ENCODE measurements at regions not wholly inside any gene's neighbourhood (a gene's known extent, or its start where the extent isn't known, plus 50 kb on each side); places are given as distances from the start of the nearest gene placed in this dataset.

- H3K27me3 ChIP-seq = no peaks in the 10 kb centered on the region
- H3K4me1 ChIP-seq = no peaks in the 10 kb centered on the region
- no peaks in the 10 kb centered on the region for H3K36me3 ChIP-seq
- DNase-seq (ENCODE audit: low spot score) = no peak
- no peak for TF ChIP-seq CTCF (IDR thresholded peaks at IDR 0.05)
- H3K27ac ChIP-seq = no peak overlapping the region
- peaks cover 0 to 19% of the 10 kb centered on the region in 2 donors for H3K9me3 ChIP-seq
- H3K4me3 ChIP-seq = no peak overlapping the region
These were observed 221.8 kb upstream of the CTAGE1 start for GRCh38 chr18:22639561-22639960.

GRCh38 chr18:22640281-22640842 lies 222.6 kb upstream of the CTAGE1 start:
- no peak overlapping the region for H3K4me3 ChIP-seq
- no peaks in the 10 kb centered on the region for H3K36me3 ChIP-seq
- no peak for DNase-seq (ENCODE audit: low spot score)
- H3K9me3 ChIP-seq = peaks cover 0 to 19% of the 10 kb centered on the region in 2 donors
- no peak overlapping the region for H3K27ac ChIP-seq
- H3K27me3 ChIP-seq = no peaks in the 10 kb centered on the region
- H3K4me1 ChIP-seq = no peaks in the 10 kb centered on the region
- TF ChIP-seq CTCF (IDR thresholded peaks at IDR 0.05) = no peak

- no peak for DNase-seq (ENCODE audit: low spot score)
- no peaks in the 10 kb centered on the region for H3K27me3 ChIP-seq
- no peaks in the 10 kb centered on the region for H3K4me1 ChIP-seq
- no peaks in the 10 kb centered on the region for H3K36me3 ChIP-seq
- no peak for TF ChIP-seq CTCF (IDR thresholded peaks at IDR 0.05)
- peak overlapping the region; percentile 16 to 29 for H3K27ac ChIP-seq
- H3K4me3 ChIP-seq = no peak overlapping the region
- peaks cover 0 to 4% of the 10 kb centered on the region in 2 donors for H3K9me3 ChIP-seq
These were observed 224.2 kb upstream of the CTAGE1 start for GRCh38 chr18:22641958-22642357.

GRCh38 chr18:22643731-22644130 lies 226.0 kb upstream of the CTAGE1 start:
- TF ChIP-seq CTCF (IDR thresholded peaks at IDR 0.05) = no peak
- Histone ChIP-seq H3K9me3 (no peaks in the 10 kb centered on the region), H3K27ac (no peak overlapping the region), H3K4me3 (no peak overlapping the region), H3K4me1 (no peaks in the 10 kb centered on the region), H3K27me3 (no peaks in the 10 kb centered on the region), H3K36me3 (no peaks in the 10 kb centered on the region)
- no peak for DNase-seq (ENCODE audit: low spot score)

GRCh38 chr18:22650247-22650646 lies 232.5 kb upstream of the CTAGE1 start:
- H3K36me3 ChIP-seq = no peaks in the 10 kb centered on the region
- H3K4me3 ChIP-seq = no peak overlapping the region
- TF ChIP-seq CTCF (IDR thresholded peaks at IDR 0.05) = no peak
- H3K4me1 ChIP-seq = no peaks in the 10 kb centered on the region
- no peak overlapping the region for H3K27ac ChIP-seq
- no peaks in the 10 kb centered on the region for H3K27me3 ChIP-seq
- H3K9me3 ChIP-seq = peaks cover 0 to 24% of the 10 kb centered on the region in 2 donors
- DNase-seq (ENCODE audit: low spot score) = no peak

- Histone ChIP-seq H3K27ac (no peak overlapping the region), H3K4me3 (no peak overlapping the region), H3K4me1 (no peaks in the 10 kb centered on the region), H3K27me3 (no peaks in the 10 kb centered on the region), H3K36me3 (no peaks in the 10 kb centered on the region), H3K9me3 (peaks cover 0 to 49% of the 10 kb centered on the region in 2 donors)
- TF ChIP-seq CTCF (IDR thresholded peaks at IDR 0.05) = no peak
- no peak for DNase-seq (ENCODE audit: low spot score)
These were observed 239.9 kb upstream of the CTAGE1 start for GRCh38 chr18:22657619-22658018.
